GM12892 (cell line): ENCODE measurements at regions not wholly inside any gene's neighbourhood (a gene's known extent, or its start where the extent isn't known, plus 50 kb on each side); places are given as distances from the start of the nearest gene placed in this dataset.

Source experiments
- POLR2A ChIP-seq: IDR thresholded peaks from 2 replicates; pipeline ENCODE4 v1.6.1; 2011; ENCODE audit warnings: low read depth, low read length, control low read depth
- POLR2AphosphoS5 ChIP-seq: IDR thresholded peaks from 2 replicates; pipeline ENCODE4 v1.6.1; 2011; ENCODE audit warnings: low read depth, low read length, control low read depth
- TAF1 ChIP-seq: IDR thresholded peaks from 2 replicates; pipeline ENCODE4 v1.6.1; 2011; ENCODE audit warnings: low read depth, mild to moderate bottlenecking, control low read depth, low read length, borderline replicate concordance

DNA sequence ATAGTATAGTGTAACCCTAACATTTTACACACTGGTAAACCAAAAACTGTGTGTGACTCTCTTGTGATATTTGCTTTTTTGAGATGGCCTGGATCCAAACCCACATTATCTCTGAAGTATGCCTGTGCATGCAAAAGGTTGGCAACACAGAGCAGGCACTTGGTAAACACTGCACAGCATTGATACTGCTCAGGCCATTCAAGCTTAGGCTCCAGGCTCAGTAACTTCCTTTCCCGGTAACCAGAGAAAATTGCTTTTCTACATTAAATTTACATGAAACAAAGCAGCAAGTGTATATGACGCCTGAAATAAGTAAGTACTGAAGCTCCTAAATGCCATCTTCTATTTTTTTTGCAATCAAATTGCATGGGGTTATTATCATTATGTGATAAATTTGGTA lies 205.7 kb downstream of the EPM2A start:
- no peak for TF ChIP-seq POLR2AphosphoS5
- TF ChIP-seq TAF1 = no peak
- no peak for TF ChIP-seq POLR2A
